Panc1 (cell line): ENCODE measurements at regions not wholly inside any gene's neighbourhood (a gene's known extent, or its start where the extent isn't known, plus 50 kb on each side); places are given as distances from the start of the nearest gene placed in this dataset.

ENCODE experiments used
- ATAC-seq: fragments of 200-7000 bp; cut with Tn5 transposase; 2 replicates; pipeline ENCODE4 v1.9.1; 2020; ENCODE audit warnings: mild to moderate bottlenecking, moderate library complexity
- BruUV-seq: library from RNA; stranded (reverse); fragments of 400-500 nt; replicated peaks from 2 replicates; lab custom pipeline; 2021; lab: Mats Ljungman, UMichigan
- CTCF ChIA-PET: fragments of 300-600 bp; sonication (Branson Sonifier 250); formaldehyde crosslinking; loops from one replicate; lab custom pipeline; 2022; ENCODE audit warnings: antibody characterized with exemption; lab: Charles Lee
- POLR2A ChIA-PET: fragments of 300-600 bp; sonication (Branson Sonifier 250); formaldehyde crosslinking; loops from one replicate; lab custom pipeline; 2022; ENCODE audit warnings: antibody characterized with exemption; lab: Charles Lee
- DNase-seq: peaks from one replicate; pipeline ENCODE4 v3.0.0-alpha.2; 2010; ENCODE audit warnings: low read depth, low spot score
- H3K27ac ChIP-seq: 2 replicates; pipeline ENCODE4 v1.5.1; 2011; ENCODE audit warnings: mild to moderate bottlenecking, low read length, inconsistent platforms
- H3K27me3 ChIP-seq: fragments of 200-500 bp; sonication (Bioruptor generic); 2 replicates; pipeline ENCODE4 v1.6.0; 2014; ENCODE audit warnings: low read length, inconsistent platforms; ENCODE audit not compliant: control insufficient read depth, insufficient read depth
- H3K36me3 ChIP-seq: fragments of 200-500 bp; sonication (Bioruptor generic); 2 replicates; pipeline ENCODE4 v1.5.1; 2014; ENCODE audit warnings: inconsistent platforms, mild to moderate bottlenecking, low read length, moderate library complexity; ENCODE audit not compliant: control insufficient read depth, insufficient read depth
- H3K4me1 ChIP-seq: 2 replicates; pipeline ENCODE4 v1.5.1; 2011; ENCODE audit warnings: inconsistent platforms, mild to moderate bottlenecking, low read length, moderate library complexity; ENCODE audit not compliant: control insufficient read depth, insufficient read depth
- H3K4me3 ChIP-seq, 2 experiments: 2 replicates each; pipeline ENCODE4 v1.5.1; 2011 to 2012; ENCODE audit warnings: low read depth in 2 of 2, low read length in 2 of 2, mild to moderate bottlenecking in 2 of 2, inconsistent platforms in 1 of 2, moderate library complexity in 1 of 2
- H3K9me3 ChIP-seq: fragments of 200-500 bp; sonication (Bioruptor generic); 2 replicates; pipeline ENCODE4 v1.5.1; 2014; ENCODE audit warnings: low read depth, mild to moderate bottlenecking, inconsistent platforms, low read length, moderate library complexity; ENCODE audit not compliant: control insufficient read depth, insufficient read depth
- POLR2AphosphoS5 ChIP-seq: IDR thresholded peaks from 2 replicates; pipeline ENCODE4 v1.6.1; 2012; ENCODE audit warnings: mild to moderate bottlenecking, low read depth, low read length, moderate library complexity
- SIN3A ChIP-seq: IDR thresholded peaks from 2 replicates; pipeline ENCODE4 v1.6.1; 2012; ENCODE audit warnings: low read depth, mild to moderate bottlenecking, low read length, moderate library complexity, borderline replicate concordance; ENCODE audit not compliant: insufficient read depth
- TCF7L2 ChIP-seq: IDR thresholded peaks from 2 replicates; pipeline ENCODE4 v1.6.1; 2011; ENCODE audit warnings: mild to moderate bottlenecking, low read depth, low read length, inconsistent platforms
- in situ Hi-C: cut with HindIII; loops from 2 replicates; pipeline ENCODE4 v1.10.0; 2016; ENCODE audit warnings: low sequenced_read_pairs, low pct_unique_long_range_greater_than_20kb
- intact Hi-C: fragments of 100-400 bp; cut with micrococcal nuclease; formaldehyde crosslinking; loops from one replicate; pipeline ENCODE4 v1.10.0; 2022; ENCODE audit not compliant: unreplicated experiment
- TF ChIP-seq, protein P1 (sequence below): fragments of 450-650 bp; IDR thresholded peaks from 2 replicates; pipeline ENCODE4 v1.5.1; 2017; ENCODE audit warnings: mild to moderate bottlenecking
- TF ChIP-seq, protein P2 (sequence below), 2 experiments: IDR thresholded peaks; 2 replicates each; pipeline ENCODE4 v1.6.1; 2011 to 2012; ENCODE audit warnings: low read depth in 2 of 2, control low read depth in 1 of 2, low read length in 1 of 2, mild to moderate bottlenecking in 1 of 2, moderate library complexity in 1 of 2; ENCODE audit not compliant: insufficient read depth in 1 of 2

DNA sequence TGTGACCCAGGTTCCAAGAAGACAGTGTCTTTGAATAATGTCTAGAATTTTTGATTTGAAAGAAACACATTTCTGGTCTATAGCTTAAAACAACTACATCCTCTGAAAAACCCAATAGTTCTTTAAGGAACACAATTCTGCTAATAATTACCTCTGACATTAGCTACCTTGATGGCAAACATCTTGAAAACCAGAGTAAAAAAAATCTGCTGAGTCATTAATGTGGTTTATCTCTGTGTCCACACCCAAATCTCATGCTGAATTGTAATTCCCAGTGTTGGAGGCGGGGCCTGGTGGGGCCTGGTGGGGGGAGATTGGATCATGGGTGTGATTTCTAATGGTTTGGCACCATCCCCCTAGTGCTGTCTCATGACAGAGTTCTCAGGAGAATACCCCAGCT lies 1233.8 kb downstream of the NLGN4X start:
- ChIA-PET POLR2A (no interaction called here), CTCF (no interaction called here)
- H3K27me3 ChIP-seq: no peaks in the 10 kb centered on the region
- no peak overlapping the region for H3K4me3 ChIP-seq
- H3K4me1 ChIP-seq: no peaks in the 10 kb centered on the region
- no peak overlapping the region for H3K27ac ChIP-seq
- in situ Hi-C loops (no loop called here), intact Hi-C loops (no loop called here)
- no peaks in the 10 kb centered on the region for H3K36me3 ChIP-seq
- TF ChIP-seq TCF7L2 (no peak), SIN3A (no peak), POLR2AphosphoS5 (no peak)
- TF ChIP-seq, protein P1, sequence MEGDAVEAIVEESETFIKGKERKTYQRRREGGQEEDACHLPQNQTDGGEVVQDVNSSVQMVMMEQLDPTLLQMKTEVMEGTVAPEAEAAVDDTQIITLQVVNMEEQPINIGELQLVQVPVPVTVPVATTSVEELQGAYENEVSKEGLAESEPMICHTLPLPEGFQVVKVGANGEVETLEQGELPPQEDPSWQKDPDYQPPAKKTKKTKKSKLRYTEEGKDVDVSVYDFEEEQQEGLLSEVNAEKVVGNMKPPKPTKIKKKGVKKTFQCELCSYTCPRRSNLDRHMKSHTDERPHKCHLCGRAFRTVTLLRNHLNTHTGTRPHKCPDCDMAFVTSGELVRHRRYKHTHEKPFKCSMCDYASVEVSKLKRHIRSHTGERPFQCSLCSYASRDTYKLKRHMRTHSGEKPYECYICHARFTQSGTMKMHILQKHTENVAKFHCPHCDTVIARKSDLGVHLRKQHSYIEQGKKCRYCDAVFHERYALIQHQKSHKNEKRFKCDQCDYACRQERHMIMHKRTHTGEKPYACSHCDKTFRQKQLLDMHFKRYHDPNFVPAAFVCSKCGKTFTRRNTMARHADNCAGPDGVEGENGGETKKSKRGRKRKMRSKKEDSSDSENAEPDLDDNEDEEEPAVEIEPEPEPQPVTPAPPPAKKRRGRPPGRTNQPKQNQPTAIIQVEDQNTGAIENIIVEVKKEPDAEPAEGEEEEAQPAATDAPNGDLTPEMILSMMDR: no peak
- TF ChIP-seq, protein P2, sequence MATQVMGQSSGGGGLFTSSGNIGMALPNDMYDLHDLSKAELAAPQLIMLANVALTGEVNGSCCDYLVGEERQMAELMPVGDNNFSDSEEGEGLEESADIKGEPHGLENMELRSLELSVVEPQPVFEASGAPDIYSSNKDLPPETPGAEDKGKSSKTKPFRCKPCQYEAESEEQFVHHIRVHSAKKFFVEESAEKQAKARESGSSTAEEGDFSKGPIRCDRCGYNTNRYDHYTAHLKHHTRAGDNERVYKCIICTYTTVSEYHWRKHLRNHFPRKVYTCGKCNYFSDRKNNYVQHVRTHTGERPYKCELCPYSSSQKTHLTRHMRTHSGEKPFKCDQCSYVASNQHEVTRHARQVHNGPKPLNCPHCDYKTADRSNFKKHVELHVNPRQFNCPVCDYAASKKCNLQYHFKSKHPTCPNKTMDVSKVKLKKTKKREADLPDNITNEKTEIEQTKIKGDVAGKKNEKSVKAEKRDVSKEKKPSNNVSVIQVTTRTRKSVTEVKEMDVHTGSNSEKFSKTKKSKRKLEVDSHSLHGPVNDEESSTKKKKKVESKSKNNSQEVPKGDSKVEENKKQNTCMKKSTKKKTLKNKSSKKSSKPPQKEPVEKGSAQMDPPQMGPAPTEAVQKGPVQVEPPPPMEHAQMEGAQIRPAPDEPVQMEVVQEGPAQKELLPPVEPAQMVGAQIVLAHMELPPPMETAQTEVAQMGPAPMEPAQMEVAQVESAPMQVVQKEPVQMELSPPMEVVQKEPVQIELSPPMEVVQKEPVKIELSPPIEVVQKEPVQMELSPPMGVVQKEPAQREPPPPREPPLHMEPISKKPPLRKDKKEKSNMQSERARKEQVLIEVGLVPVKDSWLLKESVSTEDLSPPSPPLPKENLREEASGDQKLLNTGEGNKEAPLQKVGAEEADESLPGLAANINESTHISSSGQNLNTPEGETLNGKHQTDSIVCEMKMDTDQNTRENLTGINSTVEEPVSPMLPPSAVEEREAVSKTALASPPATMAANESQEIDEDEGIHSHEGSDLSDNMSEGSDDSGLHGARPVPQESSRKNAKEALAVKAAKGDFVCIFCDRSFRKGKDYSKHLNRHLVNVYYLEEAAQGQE (IDR thresholded peaks at IDR 0.05; ENCODE audit: insufficient read depth in 1 of 2, low read depth in 2 of 2, low read length in 1 of 2): no peak
- ATAC-seq (no peak), DNase-seq (no peak)
- no peaks in the 10 kb centered on the region for H3K9me3 ChIP-seq
- no TSS peak for BruUV-seq

DNA sequence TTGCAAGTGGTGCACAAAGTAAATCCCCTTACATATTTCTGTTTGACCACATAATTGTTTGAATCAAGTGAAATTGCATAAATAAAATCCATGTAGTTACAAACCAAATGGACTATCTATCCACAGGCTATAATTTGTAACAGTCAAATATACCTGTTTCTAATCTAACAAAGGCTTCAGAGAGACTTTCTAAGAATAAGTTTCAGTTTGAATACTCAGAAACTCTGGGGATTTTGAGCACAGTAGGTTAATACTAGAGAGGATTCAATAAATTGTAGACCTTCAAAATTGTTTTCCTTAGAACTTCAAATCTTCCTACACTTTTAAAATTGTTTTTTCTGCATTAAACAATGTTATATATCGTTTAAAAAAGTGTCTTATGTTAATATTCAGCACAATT lies 1250.1 kb downstream of the NLGN4X start:
- Histone ChIP-seq H3K4me3 (no peak overlapping the region), H3K9me3 (no peaks in the 10 kb centered on the region), H3K27ac (no peak overlapping the region), H3K27me3 (no peaks in the 10 kb centered on the region), H3K4me1 (no peaks in the 10 kb centered on the region), H3K36me3 (no peaks in the 10 kb centered on the region)
- in situ Hi-C loops: no loop called here
- no TSS peak for BruUV-seq
- ChIA-PET POLR2A (no interaction called here), CTCF (no interaction called here)
- ATAC-seq (no peak), DNase-seq (no peak)
- TF ChIP-seq, protein P1: no peak
- no peak for TF ChIP-seq SIN3A
- no peak for TF ChIP-seq POLR2AphosphoS5
- TF ChIP-seq TCF7L2: no peak
- TF ChIP-seq, protein P2 (IDR thresholded peaks at IDR 0.05; ENCODE audit: insufficient read depth in 1 of 2, low read depth in 2 of 2, low read length in 1 of 2): no peak
- intact Hi-C loops: no loop called here
